GM10266 (cell line): ENCODE measurements at regions not wholly inside any gene's neighbourhood (a gene's known extent, or its start where the extent isn't known, plus 50 kb on each side); places are given as distances from the start of the nearest gene placed in this dataset.

Experiments
- DNase-seq: peaks from one replicate; pipeline ENCODE4 v3.0.0; 2012; ENCODE audit errors: extremely low spot score
- CTCF ChIP-seq: IDR thresholded peaks from 2 replicates; pipeline ENCODE4 v1.5.1; 2012; ENCODE audit warnings: mild to moderate bottlenecking, low read depth; ENCODE audit not compliant: control insufficient read depth, insufficient read depth; ENCODE audit errors: missing control alignments

GRCh38 chrX:146278381-146278780, 460.8 kb downstream of the SLITRK2 start:
- TF ChIP-seq CTCF: peak; percentile 6
- DNase-seq: no peak
